ENCODE measurements at regions not wholly inside any gene's neighbourhood (a gene's known extent, or its start where the extent isn't known, plus 50 kb on each side); places are given as distances from the start of the nearest gene placed in this dataset.

- H3K27ac ChIP-seq (ENCODE audit: low read depth, low read length): no peak overlapping the region
- no peak overlapping the region for H2AFZ ChIP-seq (ENCODE audit: low read length)
- no peak overlapping the region for H3K4me3 ChIP-seq (ENCODE audit: insufficient read depth, low read length)
- no peaks in the 10 kb centered on the region for H3K4me1 ChIP-seq (ENCODE audit: insufficient read depth, low read length)
- no peaks in the 10 kb centered on the region for H3K79me2 ChIP-seq (ENCODE audit: insufficient read depth, low read length)
- H3K4me2 ChIP-seq (ENCODE audit: insufficient read depth, low read length): no peak overlapping the region
- DNase-seq (ENCODE audit: insufficient read length, low spot score, missing footprints): no peak
- H3K9me3 ChIP-seq (ENCODE audit: low read depth, low read length): no peaks in the 10 kb centered on the region
- TF ChIP-seq, protein P1, sequence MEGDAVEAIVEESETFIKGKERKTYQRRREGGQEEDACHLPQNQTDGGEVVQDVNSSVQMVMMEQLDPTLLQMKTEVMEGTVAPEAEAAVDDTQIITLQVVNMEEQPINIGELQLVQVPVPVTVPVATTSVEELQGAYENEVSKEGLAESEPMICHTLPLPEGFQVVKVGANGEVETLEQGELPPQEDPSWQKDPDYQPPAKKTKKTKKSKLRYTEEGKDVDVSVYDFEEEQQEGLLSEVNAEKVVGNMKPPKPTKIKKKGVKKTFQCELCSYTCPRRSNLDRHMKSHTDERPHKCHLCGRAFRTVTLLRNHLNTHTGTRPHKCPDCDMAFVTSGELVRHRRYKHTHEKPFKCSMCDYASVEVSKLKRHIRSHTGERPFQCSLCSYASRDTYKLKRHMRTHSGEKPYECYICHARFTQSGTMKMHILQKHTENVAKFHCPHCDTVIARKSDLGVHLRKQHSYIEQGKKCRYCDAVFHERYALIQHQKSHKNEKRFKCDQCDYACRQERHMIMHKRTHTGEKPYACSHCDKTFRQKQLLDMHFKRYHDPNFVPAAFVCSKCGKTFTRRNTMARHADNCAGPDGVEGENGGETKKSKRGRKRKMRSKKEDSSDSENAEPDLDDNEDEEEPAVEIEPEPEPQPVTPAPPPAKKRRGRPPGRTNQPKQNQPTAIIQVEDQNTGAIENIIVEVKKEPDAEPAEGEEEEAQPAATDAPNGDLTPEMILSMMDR (IDR thresholded peaks at IDR 0.05; ENCODE audit: extremely low read depth, low read depth, low read length): no peak
- H3K27me3 ChIP-seq (ENCODE audit: insufficient read depth, low read length): no peaks in the 10 kb centered on the region
- no peaks in the 10 kb centered on the region for H3K36me3 ChIP-seq (ENCODE audit: insufficient read depth, low read length)
- no peaks in the 10 kb centered on the region for H4K20me1 ChIP-seq (ENCODE audit: insufficient read depth, low read length)
Observed at GRCh38 chr4:180850318-180850940, 1392.8 kb upstream of the TENM3 start.

DNA sequence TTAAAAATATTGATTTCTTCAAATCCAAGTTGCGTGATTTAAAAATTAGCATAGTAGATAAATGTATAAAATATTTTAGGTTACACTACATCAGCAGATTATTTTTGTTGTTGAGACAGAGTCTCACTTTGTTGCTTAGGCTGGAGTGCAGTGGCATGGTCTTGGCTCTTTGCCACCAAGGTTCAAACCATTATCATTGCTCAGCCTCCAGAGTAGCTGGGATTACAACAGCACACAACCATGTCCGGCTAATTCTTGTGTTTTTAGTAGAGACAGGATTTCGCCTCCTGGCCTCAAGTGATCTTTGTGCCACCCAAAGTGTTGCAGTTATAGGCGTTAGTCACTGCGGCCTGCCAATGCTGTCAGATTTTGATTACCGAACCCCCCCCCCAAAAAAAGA is 1390.5 kb upstream of the TENM3 start:
- no peak overlapping the region for H3K4me2 ChIP-seq (ENCODE audit: insufficient read depth, low read length)
- H2AFZ ChIP-seq (ENCODE audit: low read length): no peak overlapping the region
- H3K27ac ChIP-seq (ENCODE audit: low read depth, low read length): no peak overlapping the region
- H3K9me3 ChIP-seq (ENCODE audit: low read depth, low read length): no peaks in the 10 kb centered on the region
- no peak overlapping the region for H3K4me3 ChIP-seq (ENCODE audit: insufficient read depth, low read length)
- DNase-seq (ENCODE audit: insufficient read length, low spot score, missing footprints): no peak
- TF ChIP-seq, protein P1 (IDR thresholded peaks at IDR 0.05; ENCODE audit: extremely low read depth, low read depth, low read length): no peak
- H3K4me1 ChIP-seq (ENCODE audit: insufficient read depth, low read length): no peaks in the 10 kb centered on the region
- no peaks in the 10 kb centered on the region for H3K27me3 ChIP-seq (ENCODE audit: insufficient read depth, low read length)
- H3K79me2 ChIP-seq (ENCODE audit: insufficient read depth, low read length): no peaks in the 10 kb centered on the region
- no peaks in the 10 kb centered on the region for H4K20me1 ChIP-seq (ENCODE audit: insufficient read depth, low read length)
- H3K36me3 ChIP-seq (ENCODE audit: insufficient read depth, low read length): no peaks in the 10 kb centered on the region

- no peak for DNase-seq (ENCODE audit: insufficient read length, low spot score, missing footprints)
- no peaks in the 10 kb centered on the region for H3K9me3 ChIP-seq (ENCODE audit: low read depth, low read length)
- H3K36me3 ChIP-seq (ENCODE audit: insufficient read depth, low read length): no peaks in the 10 kb centered on the region
- no peak overlapping the region for H2AFZ ChIP-seq (ENCODE audit: low read length)
- no peak overlapping the region for H3K4me2 ChIP-seq (ENCODE audit: insufficient read depth, low read length)
- no peaks in the 10 kb centered on the region for H3K79me2 ChIP-seq (ENCODE audit: insufficient read depth, low read length)
- H4K20me1 ChIP-seq (ENCODE audit: insufficient read depth, low read length): no peaks in the 10 kb centered on the region
- TF ChIP-seq, protein P1 (IDR thresholded peaks at IDR 0.05; ENCODE audit: extremely low read depth, low read depth, low read length): no peak
- no peak overlapping the region for H3K27ac ChIP-seq (ENCODE audit: low read depth, low read length)
- H3K4me3 ChIP-seq (ENCODE audit: insufficient read depth, low read length): no peak overlapping the region
- H3K27me3 ChIP-seq (ENCODE audit: insufficient read depth, low read length): no peaks in the 10 kb centered on the region
- H3K4me1 ChIP-seq (ENCODE audit: insufficient read depth, low read length): no peaks in the 10 kb centered on the region
Observed at GRCh38 chr4:180855184-180855583, 1388.0 kb upstream of the TENM3 start.

- no peaks in the 10 kb centered on the region for H3K27me3 ChIP-seq (ENCODE audit: insufficient read depth, low read length)
Observed at GRCh38 chr4:180860089-180860720, 1383.0 kb upstream of the TENM3 start.

More at GRCh38 chr4:180860089-180860720, 1383.0 kb upstream of the TENM3 start:
- no peaks in the 10 kb centered on the region for H3K79me2 ChIP-seq (ENCODE audit: insufficient read depth, low read length)
- no peak for DNase-seq (ENCODE audit: insufficient read length, low spot score, missing footprints)
- no peaks in the 10 kb centered on the region for H3K4me1 ChIP-seq (ENCODE audit: insufficient read depth, low read length)
- no peaks in the 10 kb centered on the region for H4K20me1 ChIP-seq (ENCODE audit: insufficient read depth, low read length)
- H3K27ac ChIP-seq (ENCODE audit: low read depth, low read length): no peak overlapping the region
- H2AFZ ChIP-seq (ENCODE audit: low read length): no peak overlapping the region
- no peaks in the 10 kb centered on the region for H3K9me3 ChIP-seq (ENCODE audit: low read depth, low read length)
- H3K4me3 ChIP-seq (ENCODE audit: insufficient read depth, low read length): no peak overlapping the region
- TF ChIP-seq, protein P1 (IDR thresholded peaks at IDR 0.05; ENCODE audit: extremely low read depth, low read depth, low read length): no peak
- H3K36me3 ChIP-seq (ENCODE audit: insufficient read depth, low read length): no peaks in the 10 kb centered on the region
- no peak overlapping the region for H3K4me2 ChIP-seq (ENCODE audit: insufficient read depth, low read length)
